ENCODE measurements at regions not wholly inside any gene's neighbourhood (a gene's known extent, or its start where the extent isn't known, plus 50 kb on each side); places are given as distances from the start of the nearest gene placed in this dataset.

DNA sequence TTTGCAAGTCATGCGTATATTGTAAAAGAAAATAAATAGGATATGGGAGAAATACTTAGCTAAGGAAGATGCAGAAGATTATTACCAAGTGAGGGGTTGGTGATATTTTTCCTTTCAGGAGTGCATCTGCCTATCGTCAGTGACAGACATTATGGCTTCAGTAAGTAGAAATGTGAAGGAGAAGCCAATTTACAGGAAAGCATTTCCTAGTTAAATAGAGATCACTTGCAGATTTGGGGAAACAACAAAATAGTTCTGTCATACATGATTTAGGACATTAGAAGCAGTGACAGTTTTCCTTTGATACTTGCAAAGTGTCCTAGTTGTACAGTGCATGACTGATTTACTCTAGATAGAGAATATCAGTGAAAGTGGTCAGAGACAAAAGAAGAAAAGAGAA lies 747.8 kb upstream of the KLHL1 start:
- Histone ChIP-seq H3K27ac (ENCODE audit: low read depth, low read length) (no peak overlapping the region), H3K36me3 (ENCODE audit: insufficient read depth, low read length) (no peaks in the 10 kb centered on the region), H3K79me2 (ENCODE audit: insufficient read depth, low read length) (no peaks in the 10 kb centered on the region), H2AFZ (ENCODE audit: low read length) (no peak overlapping the region), H3K4me1 (ENCODE audit: insufficient read depth, low read length) (no peaks in the 10 kb centered on the region), H3K4me3 (ENCODE audit: insufficient read depth, low read length) (no peak overlapping the region), H3K9me3 (ENCODE audit: low read depth, low read length) (peaks cover 3% of the 10 kb centered on the region), H4K20me1 (ENCODE audit: insufficient read depth, low read length) (no peaks in the 10 kb centered on the region), H3K4me2 (ENCODE audit: insufficient read depth, low read length) (no peak overlapping the region), H3K27me3 (ENCODE audit: insufficient read depth, low read length) (no peaks in the 10 kb centered on the region)
- TF ChIP-seq, protein P1, sequence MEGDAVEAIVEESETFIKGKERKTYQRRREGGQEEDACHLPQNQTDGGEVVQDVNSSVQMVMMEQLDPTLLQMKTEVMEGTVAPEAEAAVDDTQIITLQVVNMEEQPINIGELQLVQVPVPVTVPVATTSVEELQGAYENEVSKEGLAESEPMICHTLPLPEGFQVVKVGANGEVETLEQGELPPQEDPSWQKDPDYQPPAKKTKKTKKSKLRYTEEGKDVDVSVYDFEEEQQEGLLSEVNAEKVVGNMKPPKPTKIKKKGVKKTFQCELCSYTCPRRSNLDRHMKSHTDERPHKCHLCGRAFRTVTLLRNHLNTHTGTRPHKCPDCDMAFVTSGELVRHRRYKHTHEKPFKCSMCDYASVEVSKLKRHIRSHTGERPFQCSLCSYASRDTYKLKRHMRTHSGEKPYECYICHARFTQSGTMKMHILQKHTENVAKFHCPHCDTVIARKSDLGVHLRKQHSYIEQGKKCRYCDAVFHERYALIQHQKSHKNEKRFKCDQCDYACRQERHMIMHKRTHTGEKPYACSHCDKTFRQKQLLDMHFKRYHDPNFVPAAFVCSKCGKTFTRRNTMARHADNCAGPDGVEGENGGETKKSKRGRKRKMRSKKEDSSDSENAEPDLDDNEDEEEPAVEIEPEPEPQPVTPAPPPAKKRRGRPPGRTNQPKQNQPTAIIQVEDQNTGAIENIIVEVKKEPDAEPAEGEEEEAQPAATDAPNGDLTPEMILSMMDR (IDR thresholded peaks at IDR 0.05; ENCODE audit: extremely low read depth, low read depth, low read length), result no peak
- DNase-seq (ENCODE audit: insufficient read length, low spot score, missing footprints), result no peak

DNA sequence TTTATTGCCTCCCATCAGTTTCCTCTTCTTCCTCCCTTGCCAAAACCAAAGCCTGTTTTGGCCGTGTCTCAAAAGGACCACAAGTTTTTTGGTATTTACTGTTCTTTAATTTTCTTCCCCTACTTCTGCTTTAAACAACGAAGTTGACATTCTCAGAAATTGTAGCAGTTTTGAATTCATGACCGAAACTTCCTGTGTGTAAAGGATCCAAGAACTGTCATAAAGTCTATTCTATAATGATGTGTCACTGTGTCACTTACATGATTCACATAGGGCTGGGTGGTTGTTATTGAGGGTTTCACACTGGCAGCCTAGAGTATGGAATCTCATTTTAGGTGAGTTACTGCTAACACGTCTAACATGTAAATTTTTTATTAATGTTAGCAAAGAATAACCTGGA lies 741.0 kb upstream of the KLHL1 start:
- Histone ChIP-seq H3K4me1 (ENCODE audit: insufficient read depth, low read length) (no peaks in the 10 kb centered on the region), H3K27me3 (ENCODE audit: insufficient read depth, low read length) (no peaks in the 10 kb centered on the region), H3K4me3 (ENCODE audit: insufficient read depth, low read length) (no peak overlapping the region), H2AFZ (ENCODE audit: low read length) (no peak overlapping the region), H3K36me3 (ENCODE audit: insufficient read depth, low read length) (no peaks in the 10 kb centered on the region), H3K27ac (ENCODE audit: low read depth, low read length) (no peak overlapping the region), H3K79me2 (ENCODE audit: insufficient read depth, low read length) (no peaks in the 10 kb centered on the region), H3K4me2 (ENCODE audit: insufficient read depth, low read length) (no peak overlapping the region), H3K9me3 (ENCODE audit: low read depth, low read length) (no peaks in the 10 kb centered on the region), H4K20me1 (ENCODE audit: insufficient read depth, low read length) (no peaks in the 10 kb centered on the region)
- no peak for DNase-seq (ENCODE audit: insufficient read length, low spot score, missing footprints)
- TF ChIP-seq, protein P1 (IDR thresholded peaks at IDR 0.05; ENCODE audit: extremely low read depth, low read depth, low read length), result no peak

DNA sequence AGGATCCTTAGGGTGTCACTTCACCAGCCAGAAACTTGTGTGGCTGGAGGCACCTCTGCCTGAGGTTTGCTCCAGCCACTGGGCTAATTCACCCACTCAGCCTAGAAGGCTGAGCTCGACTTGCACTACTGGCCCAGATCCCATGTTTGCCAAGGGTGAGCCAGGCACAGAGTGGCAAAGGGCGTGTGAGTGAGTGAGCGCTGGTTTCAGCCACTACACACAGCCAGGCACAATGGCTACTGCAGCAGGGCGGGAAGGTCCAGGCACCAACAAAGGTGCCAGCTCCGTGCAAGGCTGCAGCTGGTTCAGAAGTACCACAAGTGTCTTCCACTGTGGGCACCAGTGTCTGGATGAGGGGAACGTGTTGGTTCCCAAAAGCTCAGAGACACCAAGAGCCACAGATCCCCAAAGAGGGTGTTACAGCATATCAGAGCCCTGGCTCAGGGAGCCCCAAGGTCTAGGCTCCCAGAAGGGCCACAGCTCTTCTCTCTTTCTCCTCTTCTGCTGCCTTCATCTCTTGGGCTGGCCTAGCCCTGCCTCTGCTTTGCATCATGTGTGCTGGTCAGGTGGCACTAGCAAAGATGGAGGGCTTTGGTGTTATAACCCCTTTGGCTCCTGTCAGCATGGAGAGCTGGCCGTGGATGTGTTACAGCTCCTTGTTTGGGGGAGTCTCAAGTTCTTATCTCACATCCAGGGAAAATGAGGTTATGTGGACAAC lies 736.3 kb upstream of the KLHL1 start:
- Histone ChIP-seq H3K79me2 (ENCODE audit: insufficient read depth, low read length) (no peaks in the 10 kb centered on the region), H3K4me3 (ENCODE audit: insufficient read depth, low read length) (no peak overlapping the region), H3K9me3 (ENCODE audit: low read depth, low read length) (no peaks in the 10 kb centered on the region), H3K4me2 (ENCODE audit: insufficient read depth, low read length) (no peak overlapping the region), H3K36me3 (ENCODE audit: insufficient read depth, low read length) (no peaks in the 10 kb centered on the region), H3K27me3 (ENCODE audit: insufficient read depth, low read length) (no peaks in the 10 kb centered on the region), H3K4me1 (ENCODE audit: insufficient read depth, low read length) (no peaks in the 10 kb centered on the region), H2AFZ (ENCODE audit: low read length) (no peak overlapping the region), H4K20me1 (ENCODE audit: insufficient read depth, low read length) (no peaks in the 10 kb centered on the region), H3K27ac (ENCODE audit: low read depth, low read length) (no peak overlapping the region)
- DNase-seq (ENCODE audit: insufficient read length, low spot score, missing footprints), result no peak
- TF ChIP-seq, protein P1 (IDR thresholded peaks at IDR 0.05; ENCODE audit: extremely low read depth, low read depth, low read length), result no peak

DNA sequence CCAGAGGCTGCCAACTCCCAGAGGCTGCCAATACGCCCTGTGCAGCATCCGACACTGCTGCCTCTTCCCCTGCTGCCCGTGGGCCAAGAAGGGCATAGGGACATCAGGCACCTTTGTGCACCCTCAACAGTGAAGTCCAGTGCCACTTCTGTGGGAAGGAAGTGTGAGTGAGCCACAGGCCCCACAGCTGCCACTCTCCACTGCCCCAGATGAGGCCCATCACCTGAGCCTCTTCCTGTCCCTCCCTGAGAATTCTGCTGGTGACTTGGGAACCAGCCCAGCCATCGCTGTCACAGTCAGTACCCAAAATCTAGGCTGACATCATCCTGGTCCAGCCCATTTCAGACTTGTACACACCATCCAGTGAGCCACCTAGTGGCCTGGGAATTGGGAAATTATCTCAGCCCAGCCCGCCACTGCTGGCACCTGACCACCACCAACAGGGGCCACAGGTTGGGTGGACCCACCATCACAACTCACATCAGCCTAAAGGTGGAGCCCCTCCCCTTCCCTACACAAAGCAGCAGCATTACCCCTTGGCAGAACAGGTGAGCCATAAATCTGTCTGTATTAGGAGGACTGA lies 733.9 kb upstream of the KLHL1 start:
- no peak for DNase-seq (ENCODE audit: insufficient read length, low spot score, missing footprints)
- no peaks in the 10 kb centered on the region for H3K79me2 ChIP-seq (ENCODE audit: insufficient read depth, low read length)
- TF ChIP-seq, protein P1 (IDR thresholded peaks at IDR 0.05; ENCODE audit: extremely low read depth, low read depth, low read length), result no peak
- H3K4me3 ChIP-seq (ENCODE audit: insufficient read depth, low read length), result no peak overlapping the region
- H3K4me1 ChIP-seq (ENCODE audit: insufficient read depth, low read length), result no peaks in the 10 kb centered on the region
- H3K27ac ChIP-seq (ENCODE audit: low read depth, low read length), result no peak overlapping the region
- no peaks in the 10 kb centered on the region for H4K20me1 ChIP-seq (ENCODE audit: insufficient read depth, low read length)
- no peak overlapping the region for H3K4me2 ChIP-seq (ENCODE audit: insufficient read depth, low read length)
- no peaks in the 10 kb centered on the region for H3K36me3 ChIP-seq (ENCODE audit: insufficient read depth, low read length)
- no peaks in the 10 kb centered on the region for H3K27me3 ChIP-seq (ENCODE audit: insufficient read depth, low read length)
- no peaks in the 10 kb centered on the region for H3K9me3 ChIP-seq (ENCODE audit: low read depth, low read length)
- no peak overlapping the region for H2AFZ ChIP-seq (ENCODE audit: low read length)

All from osteoblast (primary cell).